Panc1 (cell line): ENCODE measurements at regions not wholly inside any gene's neighbourhood (a gene's known extent, or its start where the extent isn't known, plus 50 kb on each side); places are given as distances from the start of the nearest gene placed in this dataset.

Source experiments
- ATAC-seq: fragments of 200-7000 bp; cut with Tn5 transposase; 2 replicates; pipeline ENCODE4 v1.9.1; 2020; ENCODE audit warnings: mild to moderate bottlenecking, moderate library complexity
- BruUV-seq: library from RNA; stranded (reverse); fragments of 400-500 nt; replicated peaks from 2 replicates; lab custom pipeline; 2021; lab: Mats Ljungman, UMichigan
- CTCF ChIA-PET: fragments of 300-600 bp; sonication (Branson Sonifier 250); formaldehyde crosslinking; loops from one replicate; lab custom pipeline; 2022; ENCODE audit warnings: antibody characterized with exemption; lab: Charles Lee
- POLR2A ChIA-PET: fragments of 300-600 bp; sonication (Branson Sonifier 250); formaldehyde crosslinking; loops from one replicate; lab custom pipeline; 2022; ENCODE audit warnings: antibody characterized with exemption; lab: Charles Lee
- DNase-seq: peaks from one replicate; pipeline ENCODE4 v3.0.0-alpha.2; 2010; ENCODE audit warnings: low read depth, low spot score
- H3K27ac ChIP-seq: 2 replicates; pipeline ENCODE4 v1.5.1; 2011; ENCODE audit warnings: mild to moderate bottlenecking, low read length, inconsistent platforms
- H3K27me3 ChIP-seq: fragments of 200-500 bp; sonication (Bioruptor generic); 2 replicates; pipeline ENCODE4 v1.6.0; 2014; ENCODE audit warnings: low read length, inconsistent platforms; ENCODE audit not compliant: control insufficient read depth, insufficient read depth
- H3K36me3 ChIP-seq: fragments of 200-500 bp; sonication (Bioruptor generic); 2 replicates; pipeline ENCODE4 v1.5.1; 2014; ENCODE audit warnings: inconsistent platforms, mild to moderate bottlenecking, low read length, moderate library complexity; ENCODE audit not compliant: control insufficient read depth, insufficient read depth
- H3K4me1 ChIP-seq: 2 replicates; pipeline ENCODE4 v1.5.1; 2011; ENCODE audit warnings: inconsistent platforms, mild to moderate bottlenecking, low read length, moderate library complexity; ENCODE audit not compliant: control insufficient read depth, insufficient read depth
- H3K4me3 ChIP-seq, 2 experiments: 2 replicates each; pipeline ENCODE4 v1.5.1; 2011 to 2012; ENCODE audit warnings: low read depth in 2 of 2, low read length in 2 of 2, mild to moderate bottlenecking in 2 of 2, inconsistent platforms in 1 of 2, moderate library complexity in 1 of 2
- H3K9me3 ChIP-seq: fragments of 200-500 bp; sonication (Bioruptor generic); 2 replicates; pipeline ENCODE4 v1.5.1; 2014; ENCODE audit warnings: low read depth, mild to moderate bottlenecking, inconsistent platforms, low read length, moderate library complexity; ENCODE audit not compliant: control insufficient read depth, insufficient read depth
- CTCF ChIP-seq: fragments of 450-650 bp; IDR thresholded peaks from 2 replicates; pipeline ENCODE4 v1.5.1; 2017; ENCODE audit warnings: mild to moderate bottlenecking
- POLR2AphosphoS5 ChIP-seq: IDR thresholded peaks from 2 replicates; pipeline ENCODE4 v1.6.1; 2012; ENCODE audit warnings: mild to moderate bottlenecking, low read depth, low read length, moderate library complexity
- REST ChIP-seq, 2 experiments: IDR thresholded peaks; 2 replicates each; pipeline ENCODE4 v1.6.1; 2011 to 2012; ENCODE audit warnings: low read depth in 2 of 2, control low read depth in 1 of 2, low read length in 1 of 2, mild to moderate bottlenecking in 1 of 2, moderate library complexity in 1 of 2; ENCODE audit not compliant: insufficient read depth in 1 of 2
- SIN3A ChIP-seq: IDR thresholded peaks from 2 replicates; pipeline ENCODE4 v1.6.1; 2012; ENCODE audit warnings: low read depth, mild to moderate bottlenecking, low read length, moderate library complexity, borderline replicate concordance; ENCODE audit not compliant: insufficient read depth
- TCF7L2 ChIP-seq: IDR thresholded peaks from 2 replicates; pipeline ENCODE4 v1.6.1; 2011; ENCODE audit warnings: mild to moderate bottlenecking, low read depth, low read length, inconsistent platforms
- in situ Hi-C: cut with HindIII; loops from 2 replicates; pipeline ENCODE4 v1.10.0; 2016; ENCODE audit warnings: low sequenced_read_pairs, low pct_unique_long_range_greater_than_20kb
- intact Hi-C: fragments of 100-400 bp; cut with micrococcal nuclease; formaldehyde crosslinking; loops from one replicate; pipeline ENCODE4 v1.10.0; 2022; ENCODE audit not compliant: unreplicated experiment

DNA sequence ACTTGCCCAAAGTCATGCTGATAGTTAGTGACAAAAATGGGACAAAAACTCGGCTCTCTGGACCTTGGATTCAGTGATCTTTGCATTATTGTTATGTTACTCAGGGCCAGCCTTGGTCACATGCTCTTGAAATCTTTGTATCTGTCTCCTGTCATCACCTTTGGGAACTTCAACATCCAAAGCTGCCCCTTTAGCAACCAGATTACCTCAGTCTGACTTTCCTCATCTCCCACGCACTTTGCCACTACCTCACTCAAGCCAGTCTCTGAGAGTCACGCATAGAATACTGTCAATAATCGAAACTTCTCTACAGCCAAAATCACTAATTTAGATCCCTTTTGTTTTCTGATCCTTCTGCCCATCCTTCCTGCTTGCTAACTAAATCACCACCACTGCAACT, 90.8 kb upstream of the DAAM1 start:
- no TSS peak for BruUV-seq
- no peaks in the 10 kb centered on the region for H3K9me3 ChIP-seq
- ChIA-PET CTCF (no interaction called here), POLR2A (no interaction called here)
- TF ChIP-seq TCF7L2 (no peak), POLR2AphosphoS5 (no peak), SIN3A (no peak), REST (IDR thresholded peaks at IDR 0.05; ENCODE audit: insufficient read depth in 1 of 2, low read depth in 2 of 2, low read length in 1 of 2) (no peak), CTCF (no peak)
- ATAC-seq = no peak
- no peak overlapping the region for H3K4me3 ChIP-seq
- no peak for DNase-seq
- intact Hi-C loops = no loop called here
- no peaks in the 10 kb centered on the region; the same call in none of the 2 replicates for H3K27me3 ChIP-seq
- H3K4me1 ChIP-seq = no peaks in the 10 kb centered on the region
- in situ Hi-C loops = no loop called here
- H3K36me3 ChIP-seq = no peaks in the 10 kb centered on the region
- no peak overlapping the region for H3K27ac ChIP-seq

DNA sequence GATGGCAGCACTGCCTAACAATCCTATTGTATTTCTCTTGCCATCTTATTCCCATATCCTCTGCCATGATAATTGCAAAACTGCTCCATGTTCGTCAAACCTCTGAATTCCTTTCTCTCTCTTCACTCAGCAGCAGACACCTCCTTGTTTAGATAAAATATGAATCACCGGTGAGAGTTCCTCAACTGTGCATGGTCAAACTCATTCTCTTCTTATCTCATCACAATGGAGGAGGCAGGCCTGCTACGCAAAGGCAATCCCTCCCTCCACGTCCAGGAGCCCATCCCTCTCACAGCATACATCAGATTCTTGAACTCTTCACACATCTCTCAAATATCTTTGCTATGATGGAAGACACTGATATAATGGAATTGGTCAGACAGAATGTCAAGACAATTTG, 90.1 kb upstream of the DAAM1 start:
- no peaks in the 10 kb centered on the region; the same call in none of the 2 replicates for H3K27me3 ChIP-seq
- H3K36me3 ChIP-seq = no peaks in the 10 kb centered on the region
- no peaks in the 10 kb centered on the region for H3K9me3 ChIP-seq
- CTCF ChIA-PET = no interaction called here
- in situ Hi-C loops = no loop called here
- DNase-seq = no peak
- TF ChIP-seq CTCF (no peak), SIN3A (no peak), REST (IDR thresholded peaks at IDR 0.05; ENCODE audit: insufficient read depth in 1 of 2, low read depth in 2 of 2, low read length in 1 of 2) (no peak), POLR2AphosphoS5 (no peak), TCF7L2 (no peak)
- H3K27ac ChIP-seq = no peak overlapping the region
- intact Hi-C loops = no loop called here
- H3K4me3 ChIP-seq = no peak overlapping the region
- BruUV-seq = no TSS peak
- POLR2A ChIA-PET = no interaction called here
- no peaks in the 10 kb centered on the region for H3K4me1 ChIP-seq
- no peak for ATAC-seq
